ENCODE measurements at regions not wholly inside any gene's neighbourhood (a gene's known extent, or its start where the extent isn't known, plus 50 kb on each side); places are given as distances from the start of the nearest gene placed in this dataset.

GRCh38 chr7:26553582-26553981 is 261.9 kb downstream of the SNX10 start:
- TF ChIP-seq, protein P1, sequence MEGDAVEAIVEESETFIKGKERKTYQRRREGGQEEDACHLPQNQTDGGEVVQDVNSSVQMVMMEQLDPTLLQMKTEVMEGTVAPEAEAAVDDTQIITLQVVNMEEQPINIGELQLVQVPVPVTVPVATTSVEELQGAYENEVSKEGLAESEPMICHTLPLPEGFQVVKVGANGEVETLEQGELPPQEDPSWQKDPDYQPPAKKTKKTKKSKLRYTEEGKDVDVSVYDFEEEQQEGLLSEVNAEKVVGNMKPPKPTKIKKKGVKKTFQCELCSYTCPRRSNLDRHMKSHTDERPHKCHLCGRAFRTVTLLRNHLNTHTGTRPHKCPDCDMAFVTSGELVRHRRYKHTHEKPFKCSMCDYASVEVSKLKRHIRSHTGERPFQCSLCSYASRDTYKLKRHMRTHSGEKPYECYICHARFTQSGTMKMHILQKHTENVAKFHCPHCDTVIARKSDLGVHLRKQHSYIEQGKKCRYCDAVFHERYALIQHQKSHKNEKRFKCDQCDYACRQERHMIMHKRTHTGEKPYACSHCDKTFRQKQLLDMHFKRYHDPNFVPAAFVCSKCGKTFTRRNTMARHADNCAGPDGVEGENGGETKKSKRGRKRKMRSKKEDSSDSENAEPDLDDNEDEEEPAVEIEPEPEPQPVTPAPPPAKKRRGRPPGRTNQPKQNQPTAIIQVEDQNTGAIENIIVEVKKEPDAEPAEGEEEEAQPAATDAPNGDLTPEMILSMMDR (IDR thresholded peaks at IDR 0.05) = no peak
- no peak for TF ChIP-seq POLR2A (IDR thresholded peaks at IDR 0.05)

All from Peyer's patch (tissue), 4 donors.